Liver (tissue), 8 donors: ENCODE measurements at regions not wholly inside any gene's neighbourhood (a gene's known extent, or its start where the extent isn't known, plus 50 kb on each side); places are given as distances from the start of the nearest gene placed in this dataset.

Experiments
- DNase-seq: peaks from one replicate; pipeline ENCODE4 v3.0.0-alpha.2; 2017; ENCODE audit warnings: low spot score
- H3K27ac ChIP-seq, 2 donors: one replicate each; pipeline ENCODE4 v1.7.0; 2013; ENCODE audit warnings: inconsistent platforms in 2 of 2, low read length in 2 of 2, control low read depth in 1 of 2, low read depth in 1 of 2, mild to moderate bottlenecking in 1 of 2
- H3K27me3 ChIP-seq, 4 donors: one replicate each; pipeline versions ENCODE4 v1.6.1 to v1.7.0; 2013; ENCODE audit warnings: low read length in 3 of 4, inconsistent platforms in 1 of 4, mild to moderate bottlenecking in 1 of 4, moderate library complexity in 1 of 4; ENCODE audit not compliant: control insufficient read depth in 4 of 4, insufficient read depth in 4 of 4
- H3K36me3 ChIP-seq, 4 donors: one replicate each; pipeline versions ENCODE4 v1.6.1 to v1.7.0; 2013; ENCODE audit warnings: low read length in 3 of 4, mild to moderate bottlenecking in 3 of 4, low read depth in 1 of 4, moderate library complexity in 1 of 4; ENCODE audit not compliant: control insufficient read depth in 4 of 4, insufficient read depth in 3 of 4
- H3K4me1 ChIP-seq, 4 donors: one replicate each; pipeline versions ENCODE4 v1.6.1 to v1.7.0; 2013; ENCODE audit warnings: low read length in 3 of 4, mild to moderate bottlenecking in 3 of 4, moderate library complexity in 1 of 4; ENCODE audit not compliant: control insufficient read depth in 4 of 4, insufficient read depth in 4 of 4
- H3K4me3 ChIP-seq, 3 donors: one replicate each; pipeline versions ENCODE4 v1.6.1 to v1.7.0; 2013; ENCODE audit warnings: low read length in 3 of 3, control low read depth in 1 of 3, low read depth in 1 of 3, mild to moderate bottlenecking in 1 of 3
- H3K9ac ChIP-seq, 2 donors: one replicate each; pipeline ENCODE4 v1.7.0; 2013; ENCODE audit warnings: low read length in 2 of 2, mild to moderate bottlenecking in 2 of 2, moderate library complexity in 2 of 2, control low read depth in 1 of 2, low read depth in 1 of 2
- H3K9me3 ChIP-seq, 4 donors: one replicate each; pipeline versions ENCODE4 v1.6.1 to v1.7.0; 2013; ENCODE audit warnings: low read length in 3 of 4; ENCODE audit not compliant: control insufficient read depth in 4 of 4
- EGR1 ChIP-seq, 2 donors: IDR thresholded peaks; 2 replicates each; pipeline ENCODE4 v1.6.1; 2016 to 2018; ENCODE audit warnings: antibody characterized with exemption in 2 of 2, low read depth in 2 of 2
- FOXA1 ChIP-seq: IDR thresholded peaks from 2 replicates; pipeline ENCODE4 v1.6.1; 2016; ENCODE audit warnings: antibody characterized with exemption
- FOXA2 ChIP-seq: IDR thresholded peaks from 2 replicates; pipeline ENCODE4 v1.6.1; 2016; ENCODE audit warnings: antibody characterized with exemption
- GABPA ChIP-seq, 2 donors: IDR thresholded peaks in 1 of 2; conservative IDR thresholded peaks in 1 of 2; 2 replicates each; pipeline ENCODE4 v1.6.1; 2016; ENCODE audit warnings: antibody characterized with exemption in 2 of 2, mild to moderate bottlenecking in 1 of 2, moderate library complexity in 1 of 2
- HNF4A ChIP-seq, 2 donors: conservative IDR thresholded peaks; 2 replicates each; pipeline ENCODE4 v1.6.1; 2016; ENCODE audit warnings: antibody characterized with exemption in 2 of 2, mild to moderate bottlenecking in 2 of 2
- HNF4G ChIP-seq: IDR thresholded peaks from 2 replicates; pipeline ENCODE4 v1.6.1; 2016; ENCODE audit warnings: antibody characterized with exemption
- JUND ChIP-seq, 2 donors: IDR thresholded peaks; 2 replicates each; pipeline ENCODE4 v1.6.1; 2016; ENCODE audit warnings: antibody characterized with exemption in 2 of 2
- NR2F2 ChIP-seq: IDR thresholded peaks from 2 replicates; pipeline ENCODE4 v1.6.1; 2016; ENCODE audit warnings: antibody characterized with exemption
- RAD21 ChIP-seq, 2 donors: IDR thresholded peaks; 2 replicates each; pipeline ENCODE4 v1.6.1; 2016; ENCODE audit warnings: antibody characterized with exemption in 2 of 2, mild to moderate bottlenecking in 2 of 2
- RXRA ChIP-seq, 2 donors: IDR thresholded peaks; 2 replicates each; pipeline ENCODE4 v1.6.1; 2017 to 2018; ENCODE audit warnings: antibody characterized with exemption in 2 of 2, mild to moderate bottlenecking in 1 of 2
- SP1 ChIP-seq: IDR thresholded peaks from 2 replicates; pipeline ENCODE4 v1.6.1; 2018; ENCODE audit warnings: antibody characterized with exemption, mild to moderate bottlenecking
- TAF1 ChIP-seq: conservative IDR thresholded peaks from 2 replicates; pipeline ENCODE4 v1.6.1; 2016; ENCODE audit warnings: antibody characterized with exemption, mild to moderate bottlenecking
- YY1 ChIP-seq: IDR thresholded peaks from 2 replicates; pipeline ENCODE4 v1.6.1; 2016; ENCODE audit warnings: antibody characterized with exemption, mild to moderate bottlenecking
- WGBS: extraction: QIAGEN DNeasy Blood & Tissue Kit; methylation state at CpG from one replicate; pipeline ENCODE4 v1.1.7; 2013; 5-methylcytosine and 5-hydroxymethylcytosine counted together
- TF ChIP-seq, protein P1 (sequence below): IDR thresholded peaks from 2 replicates; pipeline ENCODE4 v1.6.1; 2016; ENCODE audit warnings: antibody characterized with exemption, mild to moderate bottlenecking
- TF ChIP-seq, protein P2 (sequence below): fragments of 150-350 bp; IDR thresholded peaks from 2 replicates; pipeline ENCODE4 v1.5.1; 2017; ENCODE audit warnings: improper control_type of control experiment, low read depth, low read length; ENCODE audit not compliant: missing input control
- TF ChIP-seq, protein P3 (sequence below): IDR thresholded peaks from 2 replicates; pipeline ENCODE4 v1.6.1; 2016; ENCODE audit warnings: antibody characterized with exemption
- TF ChIP-seq, protein P4 (sequence below): IDR thresholded peaks from 2 replicates; pipeline ENCODE4 v1.6.1; 2016; ENCODE audit warnings: antibody characterized with exemption
- TF ChIP-seq, protein P5 (sequence below): IDR thresholded peaks from 2 replicates; pipeline ENCODE4 v1.6.1; 2016; ENCODE audit warnings: antibody characterized with exemption
- donor health status: healthy.
- donor health status: healthy.
- donor health status: healthy.
- donor health status: healthy.
- donor health status: healthy.

DNA sequence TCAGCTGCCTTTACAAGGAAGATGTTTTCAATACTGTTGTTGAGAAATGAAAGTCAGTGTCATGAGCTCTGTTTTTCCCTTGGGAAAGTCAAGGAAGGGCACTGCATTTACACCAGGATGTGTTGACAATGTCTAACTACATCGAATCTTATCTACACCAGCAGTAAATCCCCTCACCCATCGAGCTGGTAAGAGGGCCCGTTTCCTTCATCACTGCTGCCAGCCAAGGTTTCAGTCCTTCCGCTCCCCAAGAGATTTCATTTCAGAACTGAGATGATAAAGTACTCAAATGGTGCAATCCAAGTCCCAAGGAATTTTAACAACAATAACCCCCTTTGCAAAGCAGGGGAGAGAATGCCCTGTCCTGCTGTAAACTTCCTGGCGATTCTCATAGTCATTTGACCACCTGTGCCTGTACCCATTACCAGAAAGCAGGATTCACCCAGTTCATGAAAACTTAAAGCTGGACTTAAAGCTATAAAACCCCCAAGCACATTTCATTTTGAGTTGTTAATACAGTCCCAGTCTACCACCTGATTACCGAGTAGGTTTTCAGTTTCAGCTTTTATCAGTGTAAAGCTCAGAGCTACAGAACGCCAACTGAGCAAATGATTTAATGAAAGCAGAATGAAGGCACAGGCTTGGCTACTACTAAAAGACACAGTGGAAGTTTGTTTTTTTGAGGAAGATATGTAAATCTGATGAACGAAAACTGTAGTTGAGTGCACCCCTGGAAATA lies 122.5 kb upstream of the TAB2 start (continued):
- TF ChIP-seq, protein P1, sequence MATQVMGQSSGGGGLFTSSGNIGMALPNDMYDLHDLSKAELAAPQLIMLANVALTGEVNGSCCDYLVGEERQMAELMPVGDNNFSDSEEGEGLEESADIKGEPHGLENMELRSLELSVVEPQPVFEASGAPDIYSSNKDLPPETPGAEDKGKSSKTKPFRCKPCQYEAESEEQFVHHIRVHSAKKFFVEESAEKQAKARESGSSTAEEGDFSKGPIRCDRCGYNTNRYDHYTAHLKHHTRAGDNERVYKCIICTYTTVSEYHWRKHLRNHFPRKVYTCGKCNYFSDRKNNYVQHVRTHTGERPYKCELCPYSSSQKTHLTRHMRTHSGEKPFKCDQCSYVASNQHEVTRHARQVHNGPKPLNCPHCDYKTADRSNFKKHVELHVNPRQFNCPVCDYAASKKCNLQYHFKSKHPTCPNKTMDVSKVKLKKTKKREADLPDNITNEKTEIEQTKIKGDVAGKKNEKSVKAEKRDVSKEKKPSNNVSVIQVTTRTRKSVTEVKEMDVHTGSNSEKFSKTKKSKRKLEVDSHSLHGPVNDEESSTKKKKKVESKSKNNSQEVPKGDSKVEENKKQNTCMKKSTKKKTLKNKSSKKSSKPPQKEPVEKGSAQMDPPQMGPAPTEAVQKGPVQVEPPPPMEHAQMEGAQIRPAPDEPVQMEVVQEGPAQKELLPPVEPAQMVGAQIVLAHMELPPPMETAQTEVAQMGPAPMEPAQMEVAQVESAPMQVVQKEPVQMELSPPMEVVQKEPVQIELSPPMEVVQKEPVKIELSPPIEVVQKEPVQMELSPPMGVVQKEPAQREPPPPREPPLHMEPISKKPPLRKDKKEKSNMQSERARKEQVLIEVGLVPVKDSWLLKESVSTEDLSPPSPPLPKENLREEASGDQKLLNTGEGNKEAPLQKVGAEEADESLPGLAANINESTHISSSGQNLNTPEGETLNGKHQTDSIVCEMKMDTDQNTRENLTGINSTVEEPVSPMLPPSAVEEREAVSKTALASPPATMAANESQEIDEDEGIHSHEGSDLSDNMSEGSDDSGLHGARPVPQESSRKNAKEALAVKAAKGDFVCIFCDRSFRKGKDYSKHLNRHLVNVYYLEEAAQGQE, result no peak
- TF ChIP-seq HNF4G (no peak), SP1 (no peak), NR2F2 (no peak), GABPA (IDR thresholded peaks at IDR 0.05 in 1 of 2, conservative IDR thresholded peaks at IDR 0.05 in 1 of 2) (no peak), YY1 (no peak), HNF4A (conservative IDR thresholded peaks at IDR 0.05) (no peak)

DNA sequence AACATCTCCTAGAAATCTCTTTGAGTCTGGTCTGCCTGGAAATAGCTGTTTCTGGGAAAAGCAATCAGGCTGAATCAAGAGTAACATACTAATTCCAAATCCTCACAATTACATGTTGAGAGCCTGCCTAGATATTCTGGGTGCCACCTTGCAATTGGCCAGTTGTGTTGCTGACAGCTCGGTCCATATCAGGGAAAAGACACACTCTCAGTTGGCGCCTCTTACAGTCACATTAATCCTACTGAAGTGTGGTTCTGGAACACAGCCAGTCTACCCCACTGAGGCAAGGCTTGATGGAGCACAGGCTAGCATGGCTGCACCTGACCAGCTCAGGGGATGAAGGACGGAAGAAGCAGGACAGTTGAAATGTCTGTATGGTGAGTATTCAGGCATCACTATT lies 121.4 kb upstream of the TAB2 start:
- DNase-seq, result no peak
- no peak overlapping the region for H3K27ac ChIP-seq
- no peaks in the 10 kb centered on the region for H3K36me3 ChIP-seq
- no peaks in the 10 kb centered on the region for H3K27me3 ChIP-seq
- TF ChIP-seq, protein P1, result no peak
- TF ChIP-seq, protein P2, sequence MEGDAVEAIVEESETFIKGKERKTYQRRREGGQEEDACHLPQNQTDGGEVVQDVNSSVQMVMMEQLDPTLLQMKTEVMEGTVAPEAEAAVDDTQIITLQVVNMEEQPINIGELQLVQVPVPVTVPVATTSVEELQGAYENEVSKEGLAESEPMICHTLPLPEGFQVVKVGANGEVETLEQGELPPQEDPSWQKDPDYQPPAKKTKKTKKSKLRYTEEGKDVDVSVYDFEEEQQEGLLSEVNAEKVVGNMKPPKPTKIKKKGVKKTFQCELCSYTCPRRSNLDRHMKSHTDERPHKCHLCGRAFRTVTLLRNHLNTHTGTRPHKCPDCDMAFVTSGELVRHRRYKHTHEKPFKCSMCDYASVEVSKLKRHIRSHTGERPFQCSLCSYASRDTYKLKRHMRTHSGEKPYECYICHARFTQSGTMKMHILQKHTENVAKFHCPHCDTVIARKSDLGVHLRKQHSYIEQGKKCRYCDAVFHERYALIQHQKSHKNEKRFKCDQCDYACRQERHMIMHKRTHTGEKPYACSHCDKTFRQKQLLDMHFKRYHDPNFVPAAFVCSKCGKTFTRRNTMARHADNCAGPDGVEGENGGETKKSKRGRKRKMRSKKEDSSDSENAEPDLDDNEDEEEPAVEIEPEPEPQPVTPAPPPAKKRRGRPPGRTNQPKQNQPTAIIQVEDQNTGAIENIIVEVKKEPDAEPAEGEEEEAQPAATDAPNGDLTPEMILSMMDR, result no peak
- TF ChIP-seq, protein P3, sequence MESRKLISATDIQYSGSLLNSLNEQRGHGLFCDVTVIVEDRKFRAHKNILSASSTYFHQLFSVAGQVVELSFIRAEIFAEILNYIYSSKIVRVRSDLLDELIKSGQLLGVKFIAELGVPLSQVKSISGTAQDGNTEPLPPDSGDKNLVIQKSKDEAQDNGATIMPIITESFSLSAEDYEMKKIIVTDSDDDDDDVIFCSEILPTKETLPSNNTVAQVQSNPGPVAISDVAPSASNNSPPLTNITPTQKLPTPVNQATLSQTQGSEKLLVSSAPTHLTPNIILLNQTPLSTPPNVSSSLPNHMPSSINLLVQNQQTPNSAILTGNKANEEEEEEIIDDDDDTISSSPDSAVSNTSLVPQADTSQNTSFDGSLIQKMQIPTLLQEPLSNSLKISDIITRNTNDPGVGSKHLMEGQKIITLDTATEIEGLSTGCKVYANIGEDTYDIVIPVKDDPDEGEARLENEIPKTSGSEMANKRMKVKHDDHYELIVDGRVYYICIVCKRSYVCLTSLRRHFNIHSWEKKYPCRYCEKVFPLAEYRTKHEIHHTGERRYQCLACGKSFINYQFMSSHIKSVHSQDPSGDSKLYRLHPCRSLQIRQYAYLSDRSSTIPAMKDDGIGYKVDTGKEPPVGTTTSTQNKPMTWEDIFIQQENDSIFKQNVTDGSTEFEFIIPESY, result no peak
- TF ChIP-seq TAF1 (no peak), YY1 (no peak), JUND (IDR thresholded peaks at IDR 0.05) (no peak), GABPA (IDR thresholded peaks at IDR 0.05 in 1 of 2, conservative IDR thresholded peaks at IDR 0.05 in 1 of 2) (no peak), RAD21 (IDR thresholded peaks at IDR 0.05) (no peak), RXRA (IDR thresholded peaks at IDR 0.05) (no peak), FOXA1 (no peak), SP1 (no peak), HNF4A (conservative IDR thresholded peaks at IDR 0.05) (no peak), HNF4G (no peak), NR2F2 (no peak), EGR1 (IDR thresholded peaks at IDR 0.05; ENCODE audit: low read depth in 2 of 2) (no peak), FOXA2 (no peak)
- TF ChIP-seq, protein P4, sequence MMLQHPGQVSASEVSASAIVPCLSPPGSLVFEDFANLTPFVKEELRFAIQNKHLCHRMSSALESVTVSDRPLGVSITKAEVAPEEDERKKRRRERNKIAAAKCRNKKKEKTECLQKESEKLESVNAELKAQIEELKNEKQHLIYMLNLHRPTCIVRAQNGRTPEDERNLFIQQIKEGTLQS, result no peak
- TF ChIP-seq, protein P5, sequence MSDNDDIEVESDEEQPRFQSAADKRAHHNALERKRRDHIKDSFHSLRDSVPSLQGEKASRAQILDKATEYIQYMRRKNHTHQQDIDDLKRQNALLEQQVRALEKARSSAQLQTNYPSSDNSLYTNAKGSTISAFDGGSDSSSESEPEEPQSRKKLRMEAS, result no peak
- H3K9ac ChIP-seq, result no peak overlapping the region
- WGBS, result 96% methylated on average over 3 of the region's 3 CpGs
- no peaks in the 10 kb centered on the region for H3K4me1 ChIP-seq
- no peak overlapping the region for H3K4me3 ChIP-seq
- peaks cover 0 to 3% (median 2%) of the 10 kb centered on the region in 4 donors for H3K9me3 ChIP-seq
